SK-N-SH (cell line): ENCODE measurements at regions not wholly inside any gene's neighbourhood (a gene's known extent, or its start where the extent isn't known, plus 50 kb on each side); places are given as distances from the start of the nearest gene placed in this dataset.
"Not testable (repeated sequence)": the region's sequence is repeated elsewhere in the genome, so short reads cannot be mapped to it uniquely, and the experiment has no call there.

ENCODE experiments used
- CTCF ChIA-PET: fragments of 300-600, 350-600 bp; formaldehyde crosslinking; extraction: SDS; loops from one replicate; lab custom pipeline; 2021; lab: Yijun Ruan, JAX
- POLR2A ChIA-PET: fragments of 350-600 bp; sonication (Branson Sonifier 250); formaldehyde crosslinking; extraction: SDS; loops from one replicate; lab custom pipeline; 2020; ENCODE audit warnings: antibody characterized with exemption, inconsistent platforms; lab: Yijun Ruan, JAX
- DNase-seq: peaks from one replicate; pipeline ENCODE4 v3.0.0; 2012
- H2AFZ ChIP-seq: fragments of 200-600 bp; sonication (generic); 2 replicates; pipeline ENCODE4 v1.8.1; 2016; ENCODE audit warnings: antibody characterized with exemption, mild to moderate bottlenecking, low read depth
- H3F3A ChIP-seq: fragments of 200-600 bp; sonication (generic); replicated peaks from 2 replicates; pipeline ENCODE3; 2016; ENCODE audit warnings: antibody characterized with exemption, mild to moderate bottlenecking; ENCODE audit not compliant: insufficient read depth
- H3K27ac ChIP-seq, 2 experiments: fragments of 200-500 bp in 1 of 2; fragments of 200-600 bp in 1 of 2; sonication (Bioruptor generic) in 1 of 2; sonication (generic), shearing (Covaris generic) in 1 of 2; 2 replicates each; pipeline versions ENCODE4 v1.5.1 to v1.6.1; 2014 to 2016; ENCODE audit warnings: low read depth in 2 of 2, inconsistent platforms in 1 of 2, low read length in 1 of 2, mild to moderate bottlenecking in 1 of 2, mixed read lengths in 1 of 2
- H3K27me3 ChIP-seq: fragments of 200-600 bp; sonication (generic), shearing (Covaris generic); 2 replicates; pipeline ENCODE4 v1.6.1; 2016; ENCODE audit warnings: mixed run types; ENCODE audit not compliant: insufficient read depth
- H3K36me3 ChIP-seq, 2 experiments: fragments of 200-500 bp in 1 of 2; fragments of 200-600 bp in 1 of 2; sonication (Bioruptor generic) in 1 of 2; sonication (generic) in 1 of 2; replicated peaks in 1 of 2; 2 replicates each; pipeline versions ENCODE3 to v1.5.1; 2014 to 2016; ENCODE audit warnings: low read length in 1 of 2, mild to moderate bottlenecking in 1 of 2; ENCODE audit not compliant: insufficient read depth in 2 of 2, control insufficient read depth in 1 of 2
- H3K4me1 ChIP-seq, 2 experiments: fragments of 200-500 bp in 1 of 2; fragments of 200-600 bp in 1 of 2; sonication (Bioruptor generic) in 1 of 2; sonication (generic), shearing (Covaris generic) in 1 of 2; 2 replicates each; pipeline versions ENCODE4 v1.5.1 to v1.6.1; 2014 to 2016; ENCODE audit warnings: low read depth in 1 of 2, low read length in 1 of 2, mixed run types in 1 of 2; ENCODE audit not compliant: insufficient read depth in 2 of 2, control insufficient read depth in 1 of 2
- H3K4me2 ChIP-seq: fragments of 200-600 bp; sonication (generic), shearing (Covaris generic); 2 replicates; pipeline ENCODE4 v1.6.1; 2017; ENCODE audit warnings: mixed run types
- H3K4me3 ChIP-seq, 2 experiments: fragments of 200-500 bp in 1 of 2; fragments of 200-600 bp in 1 of 2; sonication (Bioruptor generic) in 1 of 2; sonication (generic), shearing (Covaris generic) in 1 of 2; 2 replicates each; pipeline versions ENCODE4 v1.5.1 to v1.8.1; 2014 to 2016; ENCODE audit warnings: low read depth in 2 of 2, inconsistent platforms in 1 of 2, low read length in 1 of 2, mild to moderate bottlenecking in 1 of 2, mixed read lengths in 1 of 2, moderate library complexity in 1 of 2
- H3K79me2 ChIP-seq: fragments of 200-600 bp; sonication (generic); 2 replicates; pipeline ENCODE4 v1.8.1; 2017; ENCODE audit warnings: mild to moderate bottlenecking; ENCODE audit not compliant: insufficient read depth
- H3K9ac ChIP-seq: fragments of 200-600 bp; sonication (generic); 2 replicates; pipeline ENCODE4 v1.6.1; 2017; ENCODE audit warnings: mixed run types
- H3K9me2 ChIP-seq: fragments of 200-600 bp; sonication (generic); 2 replicates; pipeline ENCODE4 v1.6.1; 2017; ENCODE audit warnings: mixed run types
- H3K9me3 ChIP-seq: fragments of 200-600 bp; sonication (generic); 2 replicates; pipeline ENCODE4 v1.6.1; 2017; ENCODE audit warnings: mixed run types, mild to moderate bottlenecking, moderate library complexity
- H4K20me1 ChIP-seq: fragments of 200-600 bp; sonication (generic); 2 replicates; pipeline ENCODE4 v1.6.1; 2017; ENCODE audit warnings: mild to moderate bottlenecking, mixed run types; ENCODE audit not compliant: insufficient read depth
- ELF1 ChIP-seq: IDR thresholded peaks from 2 replicates; pipeline ENCODE4 v1.4.0; 2012
- FOXM1 ChIP-seq: IDR thresholded peaks from 2 replicates; pipeline ENCODE4 v1.4.0; 2012; ENCODE audit warnings: low read depth, mild to moderate bottlenecking
- NFIC ChIP-seq: IDR thresholded peaks from 2 replicates; pipeline ENCODE4 v1.4.0; 2012; ENCODE audit warnings: borderline replicate concordance
- POLR2AphosphoS5 ChIP-seq: IDR thresholded peaks from 2 replicates; pipeline ENCODE4 v1.6.1; 2012; ENCODE audit warnings: low read depth, low read length
- RXRA ChIP-seq: IDR thresholded peaks from 2 replicates; pipeline ENCODE4 v1.4.0; 2012; ENCODE audit warnings: low read depth, mild to moderate bottlenecking, borderline replicate concordance
- YY1 ChIP-seq: IDR thresholded peaks from 2 replicates; pipeline ENCODE4 v1.4.0; 2012; ENCODE audit warnings: low read depth, mild to moderate bottlenecking
- WGBS: methylation state at CpG from one replicate; pipeline ENCODE4 v1.1.6; 2017; ENCODE audit warnings: low lambda C conversion rate; 5-methylcytosine and 5-hydroxymethylcytosine counted together
- TF ChIP-seq, protein P1 (sequence below): fragments of 150-350 bp; IDR thresholded peaks from 2 replicates; pipeline ENCODE4 v1.6.1; 2017; ENCODE audit warnings: antibody characterized with exemption, low read length, low read depth, borderline replicate concordance
- TF ChIP-seq, protein P2 (sequence below): IDR thresholded peaks from 2 replicates; pipeline ENCODE4 v1.4.0; 2012; ENCODE audit warnings: low read depth, borderline replicate concordance

DNA sequence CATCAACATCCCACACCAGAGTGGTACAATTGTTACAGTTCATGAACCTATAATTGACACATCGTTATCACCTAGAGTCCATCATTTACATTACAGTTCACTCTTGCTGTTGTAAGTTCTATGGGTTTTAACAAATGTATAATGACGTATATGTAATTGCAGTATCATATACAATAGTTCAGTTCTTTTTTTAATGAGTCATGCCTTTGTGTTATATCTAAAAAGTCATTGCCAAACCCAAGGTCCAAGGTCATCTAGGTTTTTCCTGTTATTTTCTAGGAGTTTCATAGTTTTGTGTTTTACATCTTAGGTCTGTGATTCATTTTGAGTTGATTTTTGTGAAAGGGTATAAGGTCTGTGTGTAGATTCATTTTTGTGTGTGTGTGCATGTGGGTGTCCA lies 160.9 kb upstream of the GALNT15 start:
- Histone ChIP-seq H3K79me2 (no peaks in the 10 kb centered on the region), H3K27me3 (no peaks in the 10 kb centered on the region), H3K9ac (no peak overlapping the region), H3K4me2 (no peak overlapping the region), H3K4me3 (no peak overlapping the region), H3K27ac (peak overlapping the region in 1 of 2 experiments; percentile 92; a peak in 1 of 4 replicates), H3K4me1 (peaks cover 0 to 14% of the 10 kb centered on the region in 2 experiments; a peak in 2 of 4 replicates), H3K9me2 (no peaks in the 10 kb centered on the region), H2AFZ (no peak overlapping the region; the same call in 1 of the 2 replicates), H3K36me3 (no peaks in the 10 kb centered on the region), H4K20me1 (no peaks in the 10 kb centered on the region), H3K9me3 (no peaks in the 10 kb centered on the region; the same call in 1 of the 2 replicates), H3F3A (peaks cover 19% of the 10 kb centered on the region)
- CTCF ChIA-PET, result no interaction called here
- POLR2A ChIA-PET, result no interaction called here
- TF ChIP-seq NFIC (no peak), RXRA (no peak), YY1 (no peak), POLR2AphosphoS5 (no peak), ELF1 (no peak), FOXM1 (no peak)
- TF ChIP-seq, protein P1, sequence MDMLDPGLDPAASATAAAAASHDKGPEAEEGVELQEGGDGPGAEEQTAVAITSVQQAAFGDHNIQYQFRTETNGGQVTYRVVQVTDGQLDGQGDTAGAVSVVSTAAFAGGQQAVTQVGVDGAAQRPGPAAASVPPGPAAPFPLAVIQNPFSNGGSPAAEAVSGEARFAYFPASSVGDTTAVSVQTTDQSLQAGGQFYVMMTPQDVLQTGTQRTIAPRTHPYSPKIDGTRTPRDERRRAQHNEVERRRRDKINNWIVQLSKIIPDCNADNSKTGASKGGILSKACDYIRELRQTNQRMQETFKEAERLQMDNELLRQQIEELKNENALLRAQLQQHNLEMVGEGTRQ, result no peak
- TF ChIP-seq, protein P2, sequence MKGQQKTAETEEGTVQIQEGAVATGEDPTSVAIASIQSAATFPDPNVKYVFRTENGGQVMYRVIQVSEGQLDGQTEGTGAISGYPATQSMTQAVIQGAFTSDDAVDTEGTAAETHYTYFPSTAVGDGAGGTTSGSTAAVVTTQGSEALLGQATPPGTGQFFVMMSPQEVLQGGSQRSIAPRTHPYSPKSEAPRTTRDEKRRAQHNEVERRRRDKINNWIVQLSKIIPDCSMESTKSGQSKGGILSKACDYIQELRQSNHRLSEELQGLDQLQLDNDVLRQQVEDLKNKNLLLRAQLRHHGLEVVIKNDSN, result no peak
- DNase-seq, result no peak
- 74% methylated on average over 2 of the region's 2 CpGs for WGBS

DNA sequence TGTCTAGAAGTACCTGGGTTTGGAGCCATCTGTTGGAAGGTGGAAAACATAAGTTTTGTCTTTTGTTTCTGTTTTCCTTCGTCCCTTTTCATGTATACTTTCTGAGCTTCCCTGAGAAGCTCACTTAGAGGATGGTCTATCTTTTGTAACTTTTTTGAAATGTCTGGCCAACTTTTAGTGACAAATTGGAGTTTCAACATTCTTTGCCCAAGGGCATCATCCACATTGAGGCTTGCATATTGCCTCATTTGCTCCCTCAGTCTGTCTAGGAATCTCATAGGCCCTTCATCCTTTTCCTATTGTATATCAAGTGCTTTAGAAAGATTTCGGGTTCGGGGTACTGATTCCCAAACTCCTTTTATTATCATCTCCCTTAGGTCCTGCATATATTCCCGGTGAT lies 152.7 kb upstream of the GALNT15 start:
- H3K9me2 ChIP-seq, H3K27me3 ChIP-seq, H3K4me1 ChIP-seq, H3K27ac ChIP-seq, H3K79me2 ChIP-seq, H3K4me2 ChIP-seq, CTCF ChIA-PET, POLR2A ChIA-PET, H3F3A ChIP-seq, H3K9me3 ChIP-seq, H3K4me3 ChIP-seq, H2AFZ ChIP-seq, H3K9ac ChIP-seq, H4K20me1 ChIP-seq, DNase-seq, H3K36me3 ChIP-seq: not testable (repeated sequence)
- 58% methylated on average over 4 of the region's 4 CpGs for WGBS

DNA sequence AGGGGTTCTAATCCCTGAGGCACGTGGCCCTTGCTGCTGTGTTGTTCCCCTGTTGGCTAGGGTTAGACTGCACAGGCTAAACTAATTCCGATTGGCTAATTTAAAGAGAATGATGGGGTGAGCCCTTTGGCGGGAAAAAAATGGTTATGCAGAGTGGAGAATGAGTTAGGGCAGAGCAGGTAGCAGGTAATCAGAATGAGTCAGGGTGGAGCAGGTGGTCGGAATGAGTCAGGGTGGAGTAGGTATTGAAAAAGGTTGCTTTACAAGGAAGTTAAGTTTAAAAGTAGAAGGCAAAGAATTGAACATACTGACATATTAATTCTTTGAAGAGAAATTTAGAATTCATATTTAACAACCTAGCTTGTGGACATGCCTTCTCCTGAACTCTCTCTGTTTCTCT lies 150.6 kb upstream of the GALNT15 start:
- H3K79me2 ChIP-seq, H3K4me1 ChIP-seq, H3K27ac ChIP-seq, POLR2A ChIA-PET, DNase-seq, H3K36me3 ChIP-seq, H3K4me3 ChIP-seq, H3K9me3 ChIP-seq, H3K9me2 ChIP-seq, CTCF ChIA-PET, H4K20me1 ChIP-seq, H3K9ac ChIP-seq, H3K27me3 ChIP-seq, H3K4me2 ChIP-seq, H2AFZ ChIP-seq: not testable (repeated sequence)
- H3F3A ChIP-seq, result peaks cover 16% of the 10 kb centered on the region
- WGBS, result 65% methylated on average over 4 of the region's 4 CpGs
